Calu3 (cell line): ENCODE measurements at regions not wholly inside any gene's neighbourhood (a gene's known extent, or its start where the extent isn't known, plus 50 kb on each side); places are given as distances from the start of the nearest gene placed in this dataset.
"Not testable (repeated sequence)": the region's sequence is repeated elsewhere in the genome, so short reads cannot be mapped to it uniquely, and the experiment has no call there.

ENCODE experiments used
- BruUV-seq: library from RNA; stranded (reverse); fragments of 400-500 nt; replicated peaks from 2 replicates; lab custom pipeline; 2021; lab: Mats Ljungman, UMichigan
- CTCF ChIA-PET: fragments of 300-600 bp; sonication (Branson Sonifier 250); formaldehyde crosslinking; loops from one replicate; lab custom pipeline; 2022; ENCODE audit warnings: antibody characterized with exemption; lab: Charles Lee
- DNase-seq: peaks from one replicate; pipeline ENCODE4 v3.0.0; 2022
- H3K27ac Mint-ChIP-seq: one replicate; pipeline ENCODE4 v1.8.0; 2022; ENCODE audit warnings: mixed read lengths; ENCODE audit not compliant: unreplicated experiment
- H3K27me3 Mint-ChIP-seq: one replicate; pipeline ENCODE4 v1.8.0; 2022; ENCODE audit warnings: mixed read lengths; ENCODE audit not compliant: unreplicated experiment
- H3K36me3 Mint-ChIP-seq: one replicate; pipeline ENCODE4 v1.8.0; 2022; ENCODE audit warnings: mild to moderate bottlenecking, moderate library complexity, mixed read lengths; ENCODE audit not compliant: insufficient read depth, unreplicated experiment
- H3K4me1 Mint-ChIP-seq: one replicate; pipeline ENCODE4 v1.8.0; 2022; ENCODE audit warnings: mild to moderate bottlenecking, low read depth, mixed read lengths; ENCODE audit not compliant: unreplicated experiment
- H3K4me3 Mint-ChIP-seq: one replicate; pipeline ENCODE4 v1.8.0; 2022; ENCODE audit warnings: mild to moderate bottlenecking, low read depth, moderate library complexity, mixed read lengths; ENCODE audit not compliant: unreplicated experiment
- H3K9me3 Mint-ChIP-seq: one replicate; pipeline ENCODE4 v1.8.0; 2022; ENCODE audit warnings: low read depth, mixed read lengths; ENCODE audit not compliant: unreplicated experiment
- CTCF ChIP-seq: fragments of 200-600 bp; IDR thresholded peaks from one replicate; pipeline ENCODE4 v1.8.0; 2022; ENCODE audit warnings: antibody characterized with exemption; ENCODE audit not compliant: unreplicated experiment
- intact Hi-C: fragments of 100-400 bp; cut with micrococcal nuclease; formaldehyde crosslinking; loops from one replicate; pipeline ENCODE4 v1.10.0; 2022; ENCODE audit not compliant: unreplicated experiment

DNA sequence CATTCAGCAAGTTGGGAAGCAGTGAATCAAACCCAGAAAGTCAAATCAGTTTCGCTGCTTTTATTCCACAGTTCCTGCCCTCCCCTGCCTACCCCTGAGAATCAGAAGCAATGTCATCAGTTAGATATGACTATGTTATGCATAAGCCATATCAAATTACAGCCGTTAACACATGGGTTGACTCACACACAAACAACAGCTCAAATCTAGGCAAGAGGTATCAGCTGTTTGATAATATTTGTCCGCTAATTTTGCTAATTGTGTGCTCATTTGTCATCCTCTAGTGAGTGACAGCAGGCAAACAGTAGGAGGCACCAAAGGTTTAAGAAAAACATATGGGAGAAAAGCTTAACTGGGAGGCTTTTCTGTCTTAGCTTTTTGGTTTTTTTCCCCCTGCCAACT, 327.4 kb upstream of the CCL2 start:
- no peak for DNase-seq
- H3K4me3 Mint-ChIP-seq: no peak overlapping the region
- H3K27me3 Mint-ChIP-seq: peaks cover 61% of the 10 kb centered on the region
- no peaks in the 10 kb centered on the region for H3K4me1 Mint-ChIP-seq
- no peaks in the 10 kb centered on the region for H3K9me3 Mint-ChIP-seq
- no peak for TF ChIP-seq CTCF
- intact Hi-C loops: no loop called here
- no TSS peak for BruUV-seq
- CTCF ChIA-PET: interaction anchor here (1.0 kb wide), 1 partner anchor 219 kb away, joined by 5 read pairs; no protein-coding TSS in a partner anchor
- H3K36me3 Mint-ChIP-seq: no peaks in the 10 kb centered on the region
- no peak overlapping the region for H3K27ac Mint-ChIP-seq

GRCh38 chr17:33929181-33929724, 325.8 kb upstream of the CCL2 start:
- DNase-seq: no peak
- Mint-ChIP-seq H3K4me1 (no peaks in the 10 kb centered on the region), H3K27ac (no peak overlapping the region), H3K36me3 (no peaks in the 10 kb centered on the region), H3K9me3 (no peaks in the 10 kb centered on the region), H3K4me3 (no peak overlapping the region), H3K27me3 (peaks cover 62% of the 10 kb centered on the region)
- TF ChIP-seq CTCF: no peak
- CTCF ChIA-PET: no interaction called here
- BruUV-seq: no TSS peak
- intact Hi-C loops: no loop called here

- BruUV-seq, DNase-seq, intact Hi-C loops, H3K4me1 Mint-ChIP-seq, CTCF ChIA-PET, H3K4me3 Mint-ChIP-seq, H3K27ac Mint-ChIP-seq, H3K9me3 Mint-ChIP-seq, H3K36me3 Mint-ChIP-seq: not testable (repeated sequence)
- H3K27me3 Mint-ChIP-seq: peaks cover 83% of the 10 kb centered on the region
Observed at GRCh38 chr17:33931148-33931814, 323.8 kb upstream of the CCL2 start.

DNA sequence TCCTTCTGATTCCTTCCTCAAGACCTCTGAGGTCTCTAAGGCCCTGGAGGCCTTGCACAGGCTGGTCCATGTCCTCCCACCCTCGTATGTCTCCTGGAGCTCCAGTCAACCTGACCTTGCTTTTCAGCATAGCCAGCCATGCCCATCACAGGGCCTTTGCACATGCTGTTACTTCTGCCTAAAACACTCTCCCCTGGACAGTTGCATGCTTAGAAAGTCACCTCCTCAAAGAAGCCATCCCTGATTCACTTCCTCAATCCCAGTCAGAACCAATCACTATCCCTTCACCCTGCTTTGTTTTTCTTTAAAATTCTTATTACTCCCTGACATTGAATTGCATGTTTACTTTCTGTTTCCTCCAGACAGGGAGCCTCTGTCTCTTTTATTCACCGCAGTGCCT, 322.1 kb upstream of the CCL2 start:
- no TSS peak for BruUV-seq
- Mint-ChIP-seq H3K4me1 (no peaks in the 10 kb centered on the region), H3K4me3 (no peak overlapping the region), H3K9me3 (no peaks in the 10 kb centered on the region), H3K36me3 (no peaks in the 10 kb centered on the region), H3K27ac (no peak overlapping the region), H3K27me3 (peaks cover 86% of the 10 kb centered on the region)
- intact Hi-C loops: no loop called here
- CTCF ChIA-PET: interaction anchor here (0.6 kb wide), 1 partner anchor 291 kb away, joined by 5 read pairs; no protein-coding TSS in a partner anchor
- no peak for TF ChIP-seq CTCF
- DNase-seq: no peak

- CTCF ChIA-PET: interaction anchor here (0.6 kb wide), 1 partner anchor 291 kb away, joined by 5 read pairs; no protein-coding TSS in a partner anchor
- no peak for TF ChIP-seq CTCF
- Mint-ChIP-seq H3K27me3 (peaks cover 86% of the 10 kb centered on the region), H3K4me1 (no peaks in the 10 kb centered on the region), H3K27ac (no peak overlapping the region), H3K4me3 (no peak overlapping the region), H3K36me3 (no peaks in the 10 kb centered on the region), H3K9me3 (no peaks in the 10 kb centered on the region)
- BruUV-seq: no TSS peak
- no peak for DNase-seq
- intact Hi-C loops: no loop called here
Observed at GRCh38 chr17:33933576-33933975, 321.5 kb upstream of the CCL2 start.
